Astrocyte (in vitro differentiated cells and primary cell): ENCODE measurements at regions not wholly inside any gene's neighbourhood (a gene's known extent, or its start where the extent isn't known, plus 50 kb on each side); places are given as distances from the start of the nearest gene placed in this dataset.

Experiments used
- DNase-seq: peaks from one replicate; pipeline ENCODE4 v3.0.0-alpha.2; 2010; ENCODE audit warnings: low read depth
- FAIRE-seq: peaks from 2 replicates; lab custom pipeline; 2011; peaks lifted over from hg19 to GRCh38; lab: Jason Lieb, UNC
- H2AFZ ChIP-seq: 2 replicates; pipeline ENCODE4 v1.6.0; 2012; ENCODE audit warnings: low read depth, low read length, inconsistent platforms
- H3K27ac ChIP-seq: 2 replicates; pipeline ENCODE4 v1.5.1; 2011; ENCODE audit warnings: low read depth, low read length, inconsistent platforms
- H3K27me3 ChIP-seq: 2 replicates; pipeline ENCODE4 v1.6.0; 2011; ENCODE audit warnings: low read length, inconsistent platforms; ENCODE audit not compliant: insufficient read depth
- H3K36me3 ChIP-seq: 2 replicates; pipeline ENCODE4 v1.5.1; 2011; ENCODE audit warnings: low read length, inconsistent platforms; ENCODE audit not compliant: insufficient read depth
- H3K4me1 ChIP-seq: 2 replicates; pipeline ENCODE4 v1.5.1; 2011; ENCODE audit warnings: low read length, inconsistent platforms; ENCODE audit not compliant: insufficient read depth
- H3K4me2 ChIP-seq: 2 replicates; pipeline ENCODE4 v1.6.0; 2012; ENCODE audit warnings: low read length, inconsistent platforms
- H3K4me3 ChIP-seq: 2 replicates; pipeline ENCODE4 v1.5.1; 2011; ENCODE audit warnings: low read depth, mild to moderate bottlenecking, low read length, inconsistent platforms; ENCODE audit not compliant: insufficient read depth
- H3K79me2 ChIP-seq: 2 replicates; pipeline ENCODE4 v1.6.0; 2012; ENCODE audit warnings: mild to moderate bottlenecking, low read length, inconsistent platforms; ENCODE audit not compliant: insufficient read depth
- H3K9ac ChIP-seq: 2 replicates; pipeline ENCODE4 v1.6.0; 2012; ENCODE audit warnings: mild to moderate bottlenecking, low read length, inconsistent platforms
- H3K9me3 ChIP-seq: 2 replicates; pipeline ENCODE4 v1.5.1; 2012; ENCODE audit warnings: low read depth, mild to moderate bottlenecking, low read length, inconsistent platforms; ENCODE audit not compliant: insufficient read depth
- H4K20me1 ChIP-seq: 2 replicates; pipeline ENCODE4 v1.6.0; 2012; ENCODE audit warnings: low read length, inconsistent platforms; ENCODE audit not compliant: insufficient read depth
- H3K27ac Mint-ChIP-seq: one replicate; pipeline ENCODE4 v1.8.0; 2021; ENCODE audit warnings: mild to moderate bottlenecking, mixed read lengths; ENCODE audit not compliant: unreplicated experiment
- H3K27me3 Mint-ChIP-seq: one replicate; pipeline ENCODE4 v1.8.0; 2021; ENCODE audit warnings: low read depth, mixed read lengths; ENCODE audit not compliant: unreplicated experiment
- H3K36me3 Mint-ChIP-seq: one replicate; pipeline ENCODE4 v1.8.0; 2021; ENCODE audit warnings: low read depth, mixed read lengths; ENCODE audit not compliant: unreplicated experiment
- H3K4me1 Mint-ChIP-seq: one replicate; pipeline ENCODE4 v1.8.0; 2021; ENCODE audit warnings: low read depth, mixed read lengths; ENCODE audit not compliant: unreplicated experiment
- H3K4me3 Mint-ChIP-seq: one replicate; pipeline ENCODE4 v1.8.0; 2021; ENCODE audit warnings: mild to moderate bottlenecking, moderate library complexity, mixed read lengths; ENCODE audit not compliant: unreplicated experiment
- H3K9me3 Mint-ChIP-seq: one replicate; pipeline ENCODE4 v1.8.0; 2021; ENCODE audit warnings: mild to moderate bottlenecking, mixed read lengths; ENCODE audit not compliant: unreplicated experiment
- EZH2 ChIP-seq: IDR thresholded peaks from 2 replicates; pipeline ENCODE4 v1.6.1; 2012; ENCODE audit warnings: mild to moderate bottlenecking, low read length, inconsistent platforms; ENCODE audit not compliant: insufficient read depth
- TF ChIP-seq, protein P1 (sequence below): IDR thresholded peaks from 2 replicates; pipeline ENCODE4 v1.5.1; 2011; ENCODE audit warnings: low read depth, mild to moderate bottlenecking, inconsistent platforms, low read length, moderate library complexity; ENCODE audit not compliant: insufficient read depth

DNA sequence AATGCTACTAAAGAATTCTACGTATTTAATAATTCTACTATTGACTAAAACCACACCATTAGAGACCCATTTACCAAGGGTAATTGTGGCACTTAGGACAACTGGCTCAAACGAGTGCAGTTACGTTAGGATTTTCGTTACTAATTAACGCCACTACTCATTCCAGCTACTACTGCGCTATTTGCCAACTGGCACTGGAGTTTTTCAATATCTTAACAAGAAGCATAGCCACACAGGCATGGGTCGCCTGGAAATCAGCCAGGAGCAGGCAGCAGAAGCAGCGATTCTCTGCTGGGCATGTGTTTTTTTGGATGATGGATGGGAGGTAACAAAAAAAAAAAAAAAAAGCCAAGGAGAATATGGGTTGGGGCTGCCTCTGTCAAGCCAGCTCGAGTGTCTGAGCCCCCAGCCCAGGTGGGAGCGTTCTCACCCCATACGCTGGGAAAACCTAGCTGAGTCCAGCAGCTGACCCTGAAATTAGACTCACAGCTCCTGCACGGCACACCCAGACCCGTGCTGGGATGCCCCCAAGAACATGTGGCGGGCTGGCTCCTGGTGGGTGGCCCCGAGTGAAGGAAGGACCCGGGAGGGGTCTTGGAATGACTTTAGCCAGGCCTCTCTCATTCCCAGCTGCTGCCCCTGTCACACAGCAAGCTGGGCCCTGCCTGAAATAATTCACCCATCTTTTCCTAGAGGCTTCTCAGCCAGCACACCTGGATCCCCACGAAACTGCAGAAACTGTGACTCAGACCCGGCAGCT lies 214.0 kb downstream of the BRD1 start:
- no peaks in the 10 kb centered on the region for H3K4me1 ChIP-seq
- H3K36me3 ChIP-seq = no peaks in the 10 kb centered on the region
- H3K4me3 ChIP-seq = no peak overlapping the region
- no peak overlapping the region for H3K27ac ChIP-seq
- no peak for DNase-seq
- H3K27ac Mint-ChIP-seq = no peak overlapping the region
- H3K27me3 Mint-ChIP-seq = peaks cover 27% of the 10 kb centered on the region
- H3K27me3 ChIP-seq = no peaks in the 10 kb centered on the region
- H3K9me3 ChIP-seq = peaks cover 17% of the 10 kb centered on the region
- H3K4me3 Mint-ChIP-seq = no peak overlapping the region
- no peak overlapping the region for H2AFZ ChIP-seq
- H3K9ac ChIP-seq = no peak overlapping the region
- H3K79me2 ChIP-seq = no peaks in the 10 kb centered on the region
- FAIRE-seq = no peak
- H4K20me1 ChIP-seq = no peaks in the 10 kb centered on the region
- no peaks in the 10 kb centered on the region for H3K4me1 Mint-ChIP-seq
- TF ChIP-seq, protein P1, sequence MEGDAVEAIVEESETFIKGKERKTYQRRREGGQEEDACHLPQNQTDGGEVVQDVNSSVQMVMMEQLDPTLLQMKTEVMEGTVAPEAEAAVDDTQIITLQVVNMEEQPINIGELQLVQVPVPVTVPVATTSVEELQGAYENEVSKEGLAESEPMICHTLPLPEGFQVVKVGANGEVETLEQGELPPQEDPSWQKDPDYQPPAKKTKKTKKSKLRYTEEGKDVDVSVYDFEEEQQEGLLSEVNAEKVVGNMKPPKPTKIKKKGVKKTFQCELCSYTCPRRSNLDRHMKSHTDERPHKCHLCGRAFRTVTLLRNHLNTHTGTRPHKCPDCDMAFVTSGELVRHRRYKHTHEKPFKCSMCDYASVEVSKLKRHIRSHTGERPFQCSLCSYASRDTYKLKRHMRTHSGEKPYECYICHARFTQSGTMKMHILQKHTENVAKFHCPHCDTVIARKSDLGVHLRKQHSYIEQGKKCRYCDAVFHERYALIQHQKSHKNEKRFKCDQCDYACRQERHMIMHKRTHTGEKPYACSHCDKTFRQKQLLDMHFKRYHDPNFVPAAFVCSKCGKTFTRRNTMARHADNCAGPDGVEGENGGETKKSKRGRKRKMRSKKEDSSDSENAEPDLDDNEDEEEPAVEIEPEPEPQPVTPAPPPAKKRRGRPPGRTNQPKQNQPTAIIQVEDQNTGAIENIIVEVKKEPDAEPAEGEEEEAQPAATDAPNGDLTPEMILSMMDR = no peak
- no peaks in the 10 kb centered on the region for H3K9me3 Mint-ChIP-seq
- no peaks in the 10 kb centered on the region for H3K36me3 Mint-ChIP-seq
- no peak overlapping the region for H3K4me2 ChIP-seq

DNA sequence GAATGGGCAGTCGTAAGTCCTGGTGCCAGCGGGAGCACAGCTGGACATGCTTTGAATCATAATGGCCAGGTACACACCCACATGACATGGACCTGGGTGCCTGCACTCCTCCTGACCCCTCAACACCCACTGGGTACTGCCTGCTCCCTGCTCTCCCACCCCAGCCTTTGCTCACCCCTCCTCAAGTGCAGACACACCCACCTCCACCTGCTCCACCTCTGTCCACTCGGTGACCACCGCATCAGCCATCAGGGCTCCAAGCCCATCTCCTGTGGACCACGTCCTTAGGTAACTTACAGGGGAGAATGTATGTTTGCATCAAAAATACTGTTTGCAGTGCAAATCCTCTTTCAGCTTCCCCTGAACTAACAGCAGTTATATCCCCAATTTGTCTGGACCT lies 214.6 kb downstream of the BRD1 start:
- H4K20me1 ChIP-seq = no peaks in the 10 kb centered on the region
- TF ChIP-seq, protein P1 = no peak
- no peak for TF ChIP-seq EZH2
- no peak overlapping the region for H3K27ac Mint-ChIP-seq
- H3K4me2 ChIP-seq = no peak overlapping the region
- H3K9me3 Mint-ChIP-seq = no peaks in the 10 kb centered on the region
- H3K27me3 ChIP-seq = no peaks in the 10 kb centered on the region
- no peak overlapping the region for H3K9ac ChIP-seq
- no peaks in the 10 kb centered on the region for H3K36me3 ChIP-seq
- H3K27ac ChIP-seq = no peak overlapping the region
- peaks cover 21% of the 10 kb centered on the region for H3K27me3 Mint-ChIP-seq
- H3K4me3 ChIP-seq = no peak overlapping the region
- H3K4me3 Mint-ChIP-seq = no peak overlapping the region
- no peaks in the 10 kb centered on the region for H3K4me1 ChIP-seq
- no peaks in the 10 kb centered on the region for H3K4me1 Mint-ChIP-seq
- FAIRE-seq (no peak), DNase-seq (no peak)
- peaks cover 17% of the 10 kb centered on the region for H3K9me3 ChIP-seq
- no peak overlapping the region for H2AFZ ChIP-seq
- no peaks in the 10 kb centered on the region for H3K79me2 ChIP-seq
- no peaks in the 10 kb centered on the region for H3K36me3 Mint-ChIP-seq

DNA sequence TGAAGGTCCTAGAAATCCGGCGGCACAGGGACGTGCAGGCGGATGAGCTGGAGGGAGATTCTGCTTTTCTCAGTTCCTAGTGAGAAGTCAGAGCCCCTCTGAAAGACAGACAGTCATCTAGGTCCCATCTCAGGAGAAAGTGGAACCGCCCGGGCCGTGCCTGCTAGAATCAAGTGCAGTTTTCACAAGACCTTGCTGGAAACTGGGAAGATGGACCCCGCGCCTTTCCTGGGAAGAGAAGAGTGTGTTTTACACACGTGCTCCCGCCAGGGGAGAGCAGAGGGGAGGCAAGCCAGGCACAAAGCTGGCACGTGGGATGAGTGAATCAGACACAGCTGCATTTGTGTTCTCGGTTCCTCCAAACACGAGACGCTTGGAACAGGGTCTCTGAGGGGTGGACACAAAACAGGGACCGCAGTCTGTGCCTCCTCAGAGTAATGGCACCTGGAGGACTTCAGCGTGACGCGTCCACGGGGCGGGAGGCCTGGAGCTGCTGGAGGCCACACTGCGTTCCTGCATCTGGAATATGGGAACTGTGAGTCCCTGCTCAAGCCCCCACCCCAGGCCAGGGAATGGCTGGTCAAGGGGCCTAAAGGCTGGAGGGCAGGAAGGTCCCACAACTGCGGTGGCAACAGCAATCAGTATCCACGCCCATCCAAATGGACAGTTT lies 218.3 kb downstream of the BRD1 start:
- TF ChIP-seq, protein P1 = no peak
- no peak for TF ChIP-seq EZH2
- FAIRE-seq = no peak
- no peak overlapping the region for H3K4me3 Mint-ChIP-seq

More for the DNA sequence above, 218.3 kb downstream of the BRD1 start:
- Histone ChIP-seq H3K27me3 (no peaks in the 10 kb centered on the region), H3K9ac (no peak overlapping the region), H3K4me3 (no peak overlapping the region), H3K27ac (no peak overlapping the region), H3K36me3 (no peaks in the 10 kb centered on the region), H3K9me3 (peaks cover 14% of the 10 kb centered on the region), H4K20me1 (no peaks in the 10 kb centered on the region), H3K79me2 (no peaks in the 10 kb centered on the region), H3K4me1 (no peaks in the 10 kb centered on the region), H2AFZ (no peak overlapping the region), H3K4me2 (no peak overlapping the region)
- Mint-ChIP-seq H3K36me3 (no peaks in the 10 kb centered on the region), H3K27me3 (peaks cover 13% of the 10 kb centered on the region), H3K9me3 (peaks cover under 1% of the 10 kb centered on the region), H3K27ac (no peak overlapping the region), H3K4me1 (no peaks in the 10 kb centered on the region)
- DNase-seq = no peak
